WI38 (cell line): ENCODE measurements at regions not wholly inside any gene's neighbourhood (a gene's known extent, or its start where the extent isn't known, plus 50 kb on each side); places are given as distances from the start of the nearest gene placed in this dataset.
"Not testable (repeated sequence)": the region's sequence is repeated elsewhere in the genome, so short reads cannot be mapped to it uniquely, and the experiment has no call there.

Source experiments
- H3K4me3 ChIP-seq: 2 replicates; pipeline ENCODE4 v1.5.1; 2011; ENCODE audit warnings: low read depth, mild to moderate bottlenecking, control low read depth, low read length
- TF ChIP-seq, protein P1 (sequence below): IDR thresholded peaks from 2 replicates; pipeline ENCODE4 v1.5.1; 2012; ENCODE audit warnings: low read depth, mild to moderate bottlenecking, control low read depth, low read length

DNA sequence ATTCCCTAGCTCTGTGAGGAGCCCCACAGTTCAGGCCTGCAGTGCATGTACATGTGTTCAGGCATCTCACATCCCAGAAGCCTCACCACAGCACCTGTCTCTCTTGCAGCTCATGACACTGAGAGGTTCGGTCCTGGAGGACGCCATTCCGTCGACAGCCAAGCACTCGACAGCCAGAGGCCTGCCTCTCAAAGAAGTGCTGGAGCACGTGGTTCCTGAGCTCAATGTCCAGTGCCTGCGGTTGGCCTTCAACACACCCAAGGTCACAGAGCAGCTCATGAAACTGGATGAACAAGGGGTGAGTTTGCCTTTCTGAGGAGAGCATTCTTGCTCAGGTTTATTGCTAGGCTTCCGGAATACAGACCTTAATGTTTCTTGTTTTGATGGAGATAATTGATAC, 308.3 kb upstream of the RGS6 start:
- H3K4me3 ChIP-seq: no peak overlapping the region
- TF ChIP-seq, protein P1, sequence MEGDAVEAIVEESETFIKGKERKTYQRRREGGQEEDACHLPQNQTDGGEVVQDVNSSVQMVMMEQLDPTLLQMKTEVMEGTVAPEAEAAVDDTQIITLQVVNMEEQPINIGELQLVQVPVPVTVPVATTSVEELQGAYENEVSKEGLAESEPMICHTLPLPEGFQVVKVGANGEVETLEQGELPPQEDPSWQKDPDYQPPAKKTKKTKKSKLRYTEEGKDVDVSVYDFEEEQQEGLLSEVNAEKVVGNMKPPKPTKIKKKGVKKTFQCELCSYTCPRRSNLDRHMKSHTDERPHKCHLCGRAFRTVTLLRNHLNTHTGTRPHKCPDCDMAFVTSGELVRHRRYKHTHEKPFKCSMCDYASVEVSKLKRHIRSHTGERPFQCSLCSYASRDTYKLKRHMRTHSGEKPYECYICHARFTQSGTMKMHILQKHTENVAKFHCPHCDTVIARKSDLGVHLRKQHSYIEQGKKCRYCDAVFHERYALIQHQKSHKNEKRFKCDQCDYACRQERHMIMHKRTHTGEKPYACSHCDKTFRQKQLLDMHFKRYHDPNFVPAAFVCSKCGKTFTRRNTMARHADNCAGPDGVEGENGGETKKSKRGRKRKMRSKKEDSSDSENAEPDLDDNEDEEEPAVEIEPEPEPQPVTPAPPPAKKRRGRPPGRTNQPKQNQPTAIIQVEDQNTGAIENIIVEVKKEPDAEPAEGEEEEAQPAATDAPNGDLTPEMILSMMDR: no peak

GRCh38 chr14:71625175-71625574, 307.1 kb upstream of the RGS6 start:
- no peak overlapping the region for H3K4me3 ChIP-seq
- TF ChIP-seq, protein P1: no peak

DNA sequence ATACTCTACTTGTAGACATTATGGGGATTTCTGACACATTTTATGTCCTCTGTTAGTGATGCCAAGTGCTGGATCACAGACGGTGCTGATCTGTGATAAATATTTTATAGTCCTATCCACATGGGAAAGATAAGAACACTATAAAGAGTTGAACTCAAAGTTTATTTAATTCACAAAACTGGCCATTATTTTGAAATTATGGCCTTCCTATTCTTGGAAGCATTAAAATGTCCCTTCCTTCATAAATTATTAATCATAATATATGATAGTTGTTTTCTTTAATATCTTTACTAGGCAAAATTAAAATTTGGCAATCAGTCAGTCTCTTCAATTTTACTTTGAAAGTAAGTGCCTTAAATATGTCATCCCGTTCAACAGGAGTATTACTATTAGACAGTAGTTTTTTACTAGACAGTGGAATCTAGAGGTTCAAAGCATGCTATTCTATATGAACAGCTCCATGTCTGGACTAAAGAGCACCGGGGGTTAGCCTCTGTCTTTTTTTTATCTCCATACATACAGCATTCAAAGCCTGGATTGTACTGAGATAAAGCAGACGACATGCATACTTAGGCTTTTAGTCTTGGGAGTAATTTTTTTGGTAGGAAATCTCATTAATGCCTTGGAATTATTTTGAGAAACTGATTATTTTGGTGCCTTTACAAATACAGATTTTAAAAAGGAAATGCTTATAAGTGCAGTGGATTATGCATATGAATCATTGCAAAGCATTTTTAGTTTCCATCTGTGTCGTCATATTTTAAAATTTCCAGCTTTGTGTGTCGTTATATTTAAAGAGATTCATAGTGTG, 306.1 kb upstream of the RGS6 start:
- H3K4me3 ChIP-seq: no peak overlapping the region
- TF ChIP-seq, protein P1: no peak

DNA sequence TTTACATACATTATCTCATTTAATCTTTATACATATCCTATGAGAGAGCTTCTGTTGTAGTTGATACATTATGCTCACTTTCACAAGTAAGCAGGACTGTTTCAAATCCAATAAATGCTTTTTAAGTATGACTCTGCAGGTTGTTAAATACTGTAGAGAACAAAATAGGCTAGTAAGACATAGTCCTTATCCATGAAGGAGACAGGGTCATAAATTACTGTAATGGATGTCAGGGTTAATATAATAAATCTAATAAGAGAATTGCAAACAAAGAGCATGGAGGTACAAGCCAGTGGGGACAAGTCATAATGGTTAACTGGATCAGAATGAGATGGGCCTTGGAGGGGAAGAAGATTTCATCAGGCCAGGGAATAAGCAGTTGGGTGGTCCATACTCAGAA, 303.8 kb upstream of the RGS6 start:
- H3K4me3 ChIP-seq: no peak overlapping the region
- TF ChIP-seq, protein P1: no peak

DNA sequence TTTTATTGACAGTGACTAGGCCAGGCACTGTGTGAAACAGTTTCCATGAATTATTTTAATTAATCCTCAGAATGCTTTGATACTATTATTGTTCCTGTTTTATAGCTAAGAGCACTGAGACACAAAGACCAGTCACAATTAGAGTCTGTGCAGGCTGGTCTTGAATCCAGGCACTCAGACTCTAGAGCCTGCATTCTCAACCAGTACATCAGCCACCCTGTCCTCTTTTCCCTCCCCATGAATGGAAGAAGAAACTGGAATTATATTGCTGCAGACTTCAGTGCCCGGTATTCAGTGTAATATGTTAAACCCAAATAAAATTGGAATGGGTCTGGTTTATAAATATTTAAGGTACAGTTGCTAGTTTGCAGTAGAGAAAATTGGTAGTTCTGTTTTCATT, 303.0 kb upstream of the RGS6 start:
- TF ChIP-seq, protein P1: no peak
- H3K4me3 ChIP-seq: no peak overlapping the region

DNA sequence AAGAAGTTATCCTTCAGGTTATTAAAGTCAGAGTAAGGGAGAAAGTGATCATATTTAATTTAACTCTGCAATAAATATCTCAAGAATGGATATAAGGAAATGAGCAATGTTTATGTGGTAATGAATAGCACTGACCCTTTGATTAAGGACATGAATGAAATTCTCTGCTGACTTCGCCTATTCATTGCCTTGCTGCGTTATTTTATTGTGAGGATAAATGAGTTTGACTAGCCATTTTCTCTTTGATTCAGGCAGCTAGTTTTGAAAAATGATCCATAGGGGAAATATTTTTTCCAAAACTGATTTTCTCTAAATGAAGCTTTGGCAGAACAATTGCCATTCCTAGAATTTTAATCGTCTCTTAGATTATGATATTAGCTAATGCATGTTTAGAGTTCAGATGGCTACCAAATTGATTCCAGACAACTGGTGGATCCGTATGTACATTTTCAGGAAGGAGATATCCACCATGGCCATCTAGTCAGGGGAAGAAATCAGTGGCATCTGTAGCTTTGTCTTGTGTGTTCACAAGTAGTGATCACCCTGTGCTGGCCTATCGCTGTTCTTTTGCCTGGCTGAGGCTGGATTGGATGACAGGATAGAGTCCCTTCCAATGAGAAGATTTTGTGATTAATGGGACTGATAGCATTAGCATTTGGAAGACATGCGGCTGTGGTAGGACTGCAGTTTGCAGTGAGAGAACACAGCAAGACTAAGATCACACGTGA, 302.3 kb upstream of the RGS6 start:
- TF ChIP-seq, protein P1: no peak
- no peak overlapping the region for H3K4me3 ChIP-seq

- not testable (repeated sequence) for H3K4me3 ChIP-seq
These were observed 301.2 kb upstream of the RGS6 start for GRCh38 chr14:71631030-71631429.
